ENCODE measurements at regions not wholly inside any gene's neighbourhood (a gene's known extent, or its start where the extent isn't known, plus 50 kb on each side); places are given as distances from the start of the nearest gene placed in this dataset.

- TF ChIP-seq YY1 (tag by site-specific recombination; IDR thresholded peaks at IDR 0.05) = no peak
- no peak for TF ChIP-seq CTCF (tag by site-specific recombination; IDR thresholded peaks at IDR 0.05)
- TF ChIP-seq, protein P1, sequence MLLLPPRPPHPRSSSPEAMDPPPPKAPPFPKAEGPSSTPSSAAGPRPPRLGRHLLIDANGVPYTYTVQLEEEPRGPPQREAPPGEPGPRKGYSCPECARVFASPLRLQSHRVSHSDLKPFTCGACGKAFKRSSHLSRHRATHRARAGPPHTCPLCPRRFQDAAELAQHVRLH (tag by site-specific recombination; IDR thresholded peaks at IDR 0.05) = no peak
- TF ChIP-seq ZNF174 (tag by site-specific recombination; IDR thresholded peaks at IDR 0.05) = no peak
- no peak for TF ChIP-seq ZNF596 (tag by site-specific recombination; IDR thresholded peaks at IDR 0.05)
- no peak for TF ChIP-seq ZNF10 (tag by site-specific recombination; IDR thresholded peaks at IDR 0.05)
- TF ChIP-seq ZNF221 (tag by site-specific recombination; IDR thresholded peaks at IDR 0.05; ENCODE audit: borderline replicate concordance) = no peak
- no peak for TF ChIP-seq GLIS1 (tag by site-specific recombination; IDR thresholded peaks at IDR 0.05)
- TF ChIP-seq SP7 (tag by site-specific recombination; IDR thresholded peaks at IDR 0.05) = no peak
Measured at GRCh38 chr6:80440496-80441115, 334.1 kb downstream of the BCKDHB start.
